ENCODE measurements at regions not wholly inside any gene's neighbourhood (a gene's known extent, or its start where the extent isn't known, plus 50 kb on each side); places are given as distances from the start of the nearest gene placed in this dataset.
A peak's percentile ranks its signal among the peaks of the same experiment; 100 is the strongest.

DNA sequence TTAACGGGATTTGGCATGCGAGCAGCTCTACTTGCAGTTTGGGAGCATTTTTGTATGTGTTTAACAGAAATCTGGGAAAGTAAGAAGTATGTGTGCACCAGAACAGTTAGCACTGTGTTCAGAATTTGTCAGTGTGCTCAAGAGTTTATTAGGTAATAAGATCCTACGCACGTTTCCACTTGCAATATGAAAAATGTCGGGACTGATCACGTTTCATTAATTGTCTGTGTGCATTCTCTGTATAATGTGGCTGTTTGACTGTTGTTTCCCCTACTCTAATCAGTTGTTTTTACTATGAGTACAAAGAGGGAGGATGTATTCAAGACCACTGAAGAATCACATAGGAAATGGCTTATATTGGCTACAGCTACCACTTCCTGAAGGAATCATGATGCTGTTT lies 349.7 kb upstream of the POU3F2 start:
- DNase-seq, result no peak

DNA sequence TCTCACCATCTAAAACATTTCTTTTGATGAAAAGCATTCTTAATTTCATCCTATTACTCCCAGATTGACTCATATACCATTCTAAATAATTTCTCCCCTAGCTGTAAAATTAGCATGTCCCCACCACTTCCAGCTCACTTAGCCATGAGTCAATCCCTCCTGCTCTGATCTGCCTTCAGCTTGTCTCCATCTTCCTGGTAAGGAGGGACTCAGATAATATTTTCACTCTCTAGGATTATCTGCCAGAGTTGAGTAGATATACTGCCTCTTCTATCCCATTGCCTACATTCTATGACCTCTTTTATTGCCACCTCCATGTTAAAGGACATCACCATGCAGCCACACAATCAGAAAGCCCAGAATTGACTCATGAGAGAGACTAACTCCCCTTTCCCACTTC lies 348.8 kb upstream of the POU3F2 start:
- DNase-seq, result no peak

- DNase-seq, result no peak
Observed at GRCh38 chr6:98486057-98486456, 348.3 kb upstream of the POU3F2 start.

DNA sequence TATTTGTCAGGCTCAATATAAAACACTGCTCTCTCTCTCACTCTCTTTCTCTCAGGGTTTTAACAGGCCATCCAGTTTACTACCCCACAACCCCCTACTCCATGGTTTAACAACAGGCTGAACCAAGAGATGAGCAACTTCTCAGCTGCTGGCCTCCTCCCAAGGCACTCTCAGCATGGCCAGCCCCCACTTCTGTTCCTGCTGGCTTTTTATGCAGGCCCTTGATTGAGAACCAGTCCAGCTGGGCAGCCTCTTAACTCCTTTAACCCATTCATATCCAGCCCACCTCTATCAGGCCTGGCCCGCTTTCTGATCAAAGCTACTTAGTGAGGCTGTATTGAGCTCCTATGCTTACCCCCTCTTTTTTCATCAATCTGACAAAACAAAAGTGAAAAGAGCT lies 346.8 kb upstream of the POU3F2 start:
- no peak for DNase-seq

DNA sequence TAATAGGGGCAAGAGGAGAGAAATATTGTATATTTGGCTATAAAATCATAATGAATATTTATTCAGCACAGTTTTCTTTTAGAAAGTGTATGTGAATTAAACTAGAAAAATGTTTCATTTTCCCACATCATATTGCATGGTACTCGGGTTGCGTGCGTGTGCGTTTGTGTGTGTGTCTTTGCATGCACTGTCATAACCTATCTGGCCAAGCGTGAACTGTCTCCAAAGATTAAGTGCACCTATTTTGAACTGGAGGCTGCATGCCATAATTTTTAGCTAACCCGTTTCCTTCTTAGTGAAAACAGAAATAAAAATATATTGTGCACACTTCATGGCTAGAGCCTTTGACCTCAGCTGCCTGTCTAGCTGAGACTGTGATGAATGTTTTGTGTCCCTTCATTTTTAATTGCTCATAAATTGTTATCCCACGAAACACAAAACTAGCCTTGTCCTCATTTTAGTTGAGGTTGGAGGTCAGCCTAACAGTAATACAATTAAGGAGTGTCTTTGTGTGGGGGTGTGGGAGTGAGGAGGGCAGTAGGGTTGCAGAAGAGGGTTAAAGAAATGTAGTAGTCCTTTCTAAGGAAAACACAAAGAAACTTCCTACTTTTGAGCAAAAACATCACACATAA lies 336.1 kb upstream of the POU3F2 start:
- DNase-seq, result no peak

GRCh38 chr6:98498866-98499265 lies 335.5 kb upstream of the POU3F2 start:
- DNase-seq, result peak in 1 of 2 experiments; percentile 1

DNA sequence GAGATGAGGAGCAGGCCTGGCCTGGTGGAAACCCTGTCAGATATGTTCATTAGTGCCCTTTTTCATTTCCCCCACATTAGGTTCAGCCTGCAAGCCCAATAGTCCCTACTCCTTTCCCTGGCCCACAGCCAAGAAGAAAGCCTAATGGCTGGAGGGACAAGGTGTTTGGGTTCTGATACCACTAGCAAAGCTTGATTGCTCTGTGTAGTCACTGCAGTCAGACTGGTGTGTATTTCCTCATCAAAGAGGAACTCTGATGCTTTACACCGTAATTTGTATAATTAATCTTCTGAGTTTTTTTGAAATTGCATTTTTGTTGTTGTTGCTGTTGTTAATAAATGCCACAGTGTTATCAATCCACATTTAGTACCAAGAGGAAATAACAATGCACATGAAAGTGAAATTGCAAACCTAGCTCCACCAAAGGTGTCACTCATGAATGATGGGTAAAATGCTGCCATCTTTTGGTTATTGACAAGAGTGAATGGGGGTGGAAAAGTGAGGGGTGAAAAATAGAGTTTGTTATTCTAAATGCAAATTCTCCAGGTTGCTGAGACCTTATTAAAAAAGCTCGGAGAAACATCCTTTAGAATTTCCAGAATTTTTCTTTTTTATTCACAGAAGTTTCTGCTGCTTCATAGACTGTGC lies 320.2 kb upstream of the POU3F2 start:
- peak in 1 of 2 experiments; percentile 4 for DNase-seq

- DNase-seq, result no peak
Observed at GRCh38 chr6:98514796-98515195, 319.6 kb upstream of the POU3F2 start.

- peak in 1 of 2 experiments; percentile 4 for DNase-seq
Observed at GRCh38 chr6:98516206-98516605, 318.2 kb upstream of the POU3F2 start.

GRCh38 chr6:98516866-98517265 lies 317.5 kb upstream of the POU3F2 start:
- DNase-seq, result no peak

- DNase-seq, result no peak
Observed at GRCh38 chr6:98525860-98526259, 308.5 kb upstream of the POU3F2 start.

- no peak for DNase-seq
Observed at GRCh38 chr6:98526465-98526864, 307.9 kb upstream of the POU3F2 start.

- DNase-seq, result no peak
Observed at GRCh38 chr6:98529364-98529763, 305.0 kb upstream of the POU3F2 start.

- DNase-seq, result no peak
Observed at GRCh38 chr6:98530732-98531131, 303.6 kb upstream of the POU3F2 start.

DNA sequence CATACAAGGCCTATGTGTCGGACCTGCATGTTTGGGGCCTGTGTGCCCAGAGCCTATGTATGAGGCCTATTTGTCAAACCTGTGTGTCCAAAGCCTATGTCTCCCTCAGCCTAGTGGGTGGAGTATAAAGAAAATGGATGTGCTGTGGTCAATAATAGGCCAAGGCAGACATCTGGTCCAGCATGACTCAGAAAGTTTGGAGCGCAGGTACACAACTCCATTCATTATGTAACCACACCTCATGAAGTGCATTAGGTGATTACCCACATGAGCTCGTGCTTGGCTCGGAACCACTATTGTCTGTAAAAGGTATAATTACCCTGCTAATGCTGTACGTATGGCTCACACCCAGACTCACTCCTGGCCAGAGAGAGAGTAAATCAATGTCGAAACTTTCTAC lies 302.4 kb upstream of the POU3F2 start:
- DNase-seq, result peak in 1 of 2 experiments; percentile 6

- peak in 1 of 2 experiments; percentile 11 for DNase-seq
Observed at GRCh38 chr6:98539741-98540140, 294.6 kb upstream of the POU3F2 start.

DNA sequence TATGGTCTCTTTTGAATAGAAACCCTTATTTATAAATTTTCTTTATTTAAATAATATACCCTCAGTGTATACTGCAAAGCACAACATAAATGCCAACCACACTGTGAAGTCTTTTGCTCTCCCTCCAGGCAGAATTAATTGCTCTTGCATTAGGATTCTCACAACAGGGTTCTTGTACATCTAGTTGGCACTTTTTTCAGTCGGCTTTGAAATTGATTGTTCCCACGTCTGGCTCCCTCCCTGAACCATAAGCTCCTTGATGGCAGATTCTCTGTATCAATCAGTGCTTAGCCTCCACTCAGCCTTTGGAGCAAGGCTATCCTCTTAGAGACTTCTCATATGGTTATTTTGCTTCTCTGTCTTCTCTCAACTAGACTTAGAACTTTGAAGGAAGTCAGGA lies 288.0 kb upstream of the POU3F2 start:
- DNase-seq, result no peak

DNA sequence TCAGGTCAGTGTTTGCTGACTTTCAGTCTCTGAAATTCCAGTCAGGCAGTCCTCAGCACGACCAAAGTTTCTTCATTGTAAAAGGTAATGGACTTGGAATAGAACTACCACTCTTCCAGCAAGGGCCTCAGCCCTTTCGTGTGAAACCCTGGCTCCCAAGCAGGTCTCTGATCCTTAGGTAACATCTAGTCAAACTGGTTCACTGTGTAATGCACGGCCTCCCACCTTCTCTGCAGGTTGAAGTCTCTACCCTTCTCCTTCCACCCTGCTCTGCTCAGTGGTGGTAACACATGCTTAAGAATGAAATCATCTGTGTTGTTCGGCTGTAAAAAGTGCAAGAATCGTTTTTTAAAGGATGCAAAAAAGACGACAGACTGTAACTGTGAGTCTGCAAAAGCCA lies 287.2 kb upstream of the POU3F2 start:
- DNase-seq, result no peak

- DNase-seq, result peak in 1 of 2 experiments; percentile 46
Observed at GRCh38 chr6:98547634-98548033, 286.7 kb upstream of the POU3F2 start.

DNA sequence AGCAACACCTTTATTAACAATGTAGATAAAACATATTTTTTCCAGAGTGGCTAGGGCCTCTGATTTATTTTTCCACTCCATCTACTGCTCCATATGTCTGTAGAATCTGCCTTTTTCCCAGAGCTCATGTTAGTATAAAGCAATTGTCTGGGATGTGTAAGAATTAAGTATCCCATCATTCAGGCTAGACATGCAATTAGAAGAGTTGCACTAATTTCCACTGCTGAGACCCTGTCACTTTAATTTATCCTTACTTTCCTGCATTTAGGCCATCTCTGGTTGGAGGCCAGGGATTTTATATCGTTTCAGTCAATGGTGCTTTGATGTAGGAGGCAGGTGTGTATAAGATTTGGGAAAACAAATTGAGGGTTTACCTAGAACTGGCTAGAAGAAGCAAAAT lies 286.1 kb upstream of the POU3F2 start:
- DNase-seq, result no peak

DNA sequence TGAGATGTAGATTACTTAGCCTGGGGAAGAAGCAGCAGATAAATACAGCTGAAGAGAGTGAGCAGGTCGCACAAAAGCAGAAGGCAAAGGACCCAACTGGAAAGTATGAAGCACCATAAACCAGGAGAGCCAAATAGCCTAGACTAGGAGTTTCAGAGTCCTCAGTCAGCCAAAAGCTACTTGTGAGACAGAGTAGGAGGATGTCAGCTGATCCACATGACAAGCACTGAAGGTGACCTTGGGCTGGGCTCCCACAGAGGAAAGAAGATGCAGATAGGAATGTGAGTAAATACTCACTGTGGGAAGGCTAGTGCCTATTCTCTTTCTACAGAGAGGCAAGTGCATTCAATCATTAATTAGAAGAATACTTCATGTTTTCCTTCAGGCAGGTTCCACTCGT lies 274.0 kb upstream of the POU3F2 start:
- DNase-seq, result no peak

- no peak for DNase-seq
Observed at GRCh38 chr6:98560841-98561240, 273.5 kb upstream of the POU3F2 start.

DNA sequence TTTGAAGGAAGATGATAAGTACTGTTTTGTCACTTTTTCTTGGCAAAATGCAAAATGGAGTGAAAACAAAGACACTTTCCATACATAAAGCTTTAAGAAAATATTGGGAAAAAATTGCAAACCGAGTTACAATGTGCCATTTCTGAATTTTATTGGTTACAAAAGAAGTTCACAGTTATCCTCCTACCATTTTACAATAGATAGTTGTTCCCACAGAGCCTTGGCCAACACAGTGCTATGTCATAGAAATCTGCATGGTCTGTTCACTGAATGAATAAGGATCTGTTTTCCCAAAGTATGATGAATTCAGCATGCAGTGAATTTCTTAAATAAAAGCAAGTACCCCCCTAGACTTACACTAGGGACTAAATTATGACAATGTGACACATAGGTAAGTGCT lies 268.2 kb upstream of the POU3F2 start:
- DNase-seq, result no peak

DNA sequence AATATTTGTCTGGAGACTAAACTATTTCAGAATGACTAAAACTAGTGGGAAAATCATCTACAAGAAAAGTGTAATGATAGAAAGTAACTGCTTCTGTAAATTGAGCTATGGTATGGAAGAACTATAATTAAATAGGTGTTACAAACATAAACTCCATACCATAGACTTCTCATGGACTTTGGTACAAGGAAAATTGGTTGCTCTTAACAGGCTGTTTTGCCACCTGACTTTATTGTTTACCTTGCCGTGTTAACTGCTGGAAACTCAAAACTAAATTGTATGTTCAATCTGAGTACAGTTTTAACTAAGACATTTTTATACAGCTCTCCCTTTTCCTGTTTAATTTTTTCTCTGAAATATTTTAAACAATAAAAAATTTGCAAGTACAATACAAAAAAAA lies 261.8 kb upstream of the POU3F2 start:
- no peak for DNase-seq

DNA sequence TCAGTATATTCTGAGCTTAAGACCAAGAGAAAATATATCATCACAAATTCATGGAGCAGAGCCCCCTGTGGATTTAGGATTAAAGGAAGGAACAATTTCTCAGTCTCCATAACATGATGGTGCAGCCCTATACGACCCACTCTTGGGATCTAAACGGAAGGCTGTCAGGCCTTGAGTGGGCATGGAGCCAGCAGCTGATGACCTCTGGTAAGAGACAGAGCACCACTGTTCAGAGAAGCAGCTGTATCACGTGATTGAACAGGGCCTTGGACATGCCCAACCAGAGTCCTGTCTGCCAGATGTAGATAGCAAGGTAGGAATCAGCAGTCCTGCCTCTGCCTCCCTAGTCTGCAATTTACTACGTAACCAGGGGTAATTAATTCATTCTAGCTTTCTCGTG lies 259.4 kb upstream of the POU3F2 start:
- DNase-seq, result no peak
